Astrocyte of the spinal cord (primary cell): ENCODE measurements at regions not wholly inside any gene's neighbourhood (a gene's known extent, or its start where the extent isn't known, plus 50 kb on each side); places are given as distances from the start of the nearest gene placed in this dataset.

Experiments used
- DNase-seq: peaks from one replicate; pipeline ENCODE4 v3.0.0; 2011; ENCODE audit warnings: low read depth, low spot score
- H3K4me3 ChIP-seq: 2 replicates; pipeline ENCODE4 v1.5.1; 2011; ENCODE audit warnings: low read depth, mild to moderate bottlenecking, low read length, moderate library complexity
- CTCF ChIP-seq: IDR thresholded peaks from 2 replicates; pipeline ENCODE4 v1.5.1; 2012; ENCODE audit warnings: low read depth, mild to moderate bottlenecking, low read length, inconsistent platforms
- in situ Hi-C: cut with HindIII; loops from 2 replicates; pipeline ENCODE4 v1.10.0; 2017; ENCODE audit warnings: low sequenced_read_pairs

GRCh38 chr20:39318911-39319310 is 356.8 kb downstream of the DHX35 start:
- no peak for DNase-seq
- TF ChIP-seq CTCF: no peak
- in situ Hi-C loops: no loop called here
- H3K4me3 ChIP-seq: no peak overlapping the region

- no peak for DNase-seq
- H3K4me3 ChIP-seq: no peak overlapping the region
- in situ Hi-C loops: no loop called here
- TF ChIP-seq CTCF: no peak
Measured at GRCh38 chr20:39312676-39313075, 350.5 kb downstream of the DHX35 start.

GRCh38 chr20:39311851-39312506 is 349.8 kb downstream of the DHX35 start:
- no peak for TF ChIP-seq CTCF
- no peak for DNase-seq
- in situ Hi-C loops: no loop called here
- no peak overlapping the region for H3K4me3 ChIP-seq

- in situ Hi-C loops: no loop called here
- H3K4me3 ChIP-seq: no peak overlapping the region
- DNase-seq: no peak
- no peak for TF ChIP-seq CTCF
Measured at GRCh38 chr20:39310363-39310995, 348.3 kb downstream of the DHX35 start.

- no peak overlapping the region for H3K4me3 ChIP-seq
- in situ Hi-C loops: no loop called here
- TF ChIP-seq CTCF: no peak
- no peak for DNase-seq
Measured at GRCh38 chr20:39309458-39309857, 347.3 kb downstream of the DHX35 start.

- H3K4me3 ChIP-seq: no peak overlapping the region
- in situ Hi-C loops: no loop called here
- no peak for DNase-seq
- TF ChIP-seq CTCF: no peak
Measured at GRCh38 chr20:39302312-39302711, 340.2 kb downstream of the DHX35 start.
